ENCODE measurements at regions not wholly inside any gene's neighbourhood (a gene's known extent, or its start where the extent isn't known, plus 50 kb on each side); places are given as distances from the start of the nearest gene placed in this dataset.

DNA sequence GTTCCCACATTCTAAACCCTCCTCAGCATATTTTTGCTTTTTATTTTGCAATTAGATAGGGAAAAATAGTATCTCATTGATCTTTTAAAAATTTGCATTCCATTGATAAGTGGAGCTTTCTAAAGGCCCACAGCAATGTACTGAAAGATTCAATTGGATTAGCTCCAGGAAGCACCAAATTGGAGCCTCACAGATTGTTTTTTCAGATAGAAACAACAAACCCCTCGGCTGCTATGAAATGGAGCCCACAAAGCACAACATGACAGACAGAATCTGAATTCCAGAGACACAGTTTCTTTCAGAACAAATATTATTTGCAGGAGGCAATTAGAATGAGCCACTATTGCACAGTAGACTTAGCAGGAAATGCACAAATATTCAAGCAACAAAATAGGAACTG lies 58.9 kb upstream of the KIF26B start:
- TF ChIP-seq CEBPB (IDR thresholded peaks at IDR 0.05) (no peak), ZBTB7A (IDR thresholded peaks at IDR 0.05; ENCODE audit: low read depth) (no peak), TAF1 (IDR thresholded peaks at IDR 0.05; ENCODE audit: low read depth) (no peak), RAD21 (IDR thresholded peaks at IDR 0.05; ENCODE audit: low read depth) (no peak), TEAD4 (IDR thresholded peaks at IDR 0.05) (no peak), FOXM1 (IDR thresholded peaks at IDR 0.05; ENCODE audit: borderline replicate concordance, low read depth) (no peak), TCF12 (IDR thresholded peaks at IDR 0.05; ENCODE audit: low read depth) (no peak), NFIC (IDR thresholded peaks at IDR 0.05) (no peak)
- TF ChIP-seq, protein P1, sequence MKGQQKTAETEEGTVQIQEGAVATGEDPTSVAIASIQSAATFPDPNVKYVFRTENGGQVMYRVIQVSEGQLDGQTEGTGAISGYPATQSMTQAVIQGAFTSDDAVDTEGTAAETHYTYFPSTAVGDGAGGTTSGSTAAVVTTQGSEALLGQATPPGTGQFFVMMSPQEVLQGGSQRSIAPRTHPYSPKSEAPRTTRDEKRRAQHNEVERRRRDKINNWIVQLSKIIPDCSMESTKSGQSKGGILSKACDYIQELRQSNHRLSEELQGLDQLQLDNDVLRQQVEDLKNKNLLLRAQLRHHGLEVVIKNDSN (IDR thresholded peaks at IDR 0.05), result no peak
- TF ChIP-seq, protein P2, sequence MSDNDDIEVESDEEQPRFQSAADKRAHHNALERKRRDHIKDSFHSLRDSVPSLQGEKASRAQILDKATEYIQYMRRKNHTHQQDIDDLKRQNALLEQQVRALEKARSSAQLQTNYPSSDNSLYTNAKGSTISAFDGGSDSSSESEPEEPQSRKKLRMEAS (IDR thresholded peaks at IDR 0.05), result no peak
- TF ChIP-seq, protein P3, sequence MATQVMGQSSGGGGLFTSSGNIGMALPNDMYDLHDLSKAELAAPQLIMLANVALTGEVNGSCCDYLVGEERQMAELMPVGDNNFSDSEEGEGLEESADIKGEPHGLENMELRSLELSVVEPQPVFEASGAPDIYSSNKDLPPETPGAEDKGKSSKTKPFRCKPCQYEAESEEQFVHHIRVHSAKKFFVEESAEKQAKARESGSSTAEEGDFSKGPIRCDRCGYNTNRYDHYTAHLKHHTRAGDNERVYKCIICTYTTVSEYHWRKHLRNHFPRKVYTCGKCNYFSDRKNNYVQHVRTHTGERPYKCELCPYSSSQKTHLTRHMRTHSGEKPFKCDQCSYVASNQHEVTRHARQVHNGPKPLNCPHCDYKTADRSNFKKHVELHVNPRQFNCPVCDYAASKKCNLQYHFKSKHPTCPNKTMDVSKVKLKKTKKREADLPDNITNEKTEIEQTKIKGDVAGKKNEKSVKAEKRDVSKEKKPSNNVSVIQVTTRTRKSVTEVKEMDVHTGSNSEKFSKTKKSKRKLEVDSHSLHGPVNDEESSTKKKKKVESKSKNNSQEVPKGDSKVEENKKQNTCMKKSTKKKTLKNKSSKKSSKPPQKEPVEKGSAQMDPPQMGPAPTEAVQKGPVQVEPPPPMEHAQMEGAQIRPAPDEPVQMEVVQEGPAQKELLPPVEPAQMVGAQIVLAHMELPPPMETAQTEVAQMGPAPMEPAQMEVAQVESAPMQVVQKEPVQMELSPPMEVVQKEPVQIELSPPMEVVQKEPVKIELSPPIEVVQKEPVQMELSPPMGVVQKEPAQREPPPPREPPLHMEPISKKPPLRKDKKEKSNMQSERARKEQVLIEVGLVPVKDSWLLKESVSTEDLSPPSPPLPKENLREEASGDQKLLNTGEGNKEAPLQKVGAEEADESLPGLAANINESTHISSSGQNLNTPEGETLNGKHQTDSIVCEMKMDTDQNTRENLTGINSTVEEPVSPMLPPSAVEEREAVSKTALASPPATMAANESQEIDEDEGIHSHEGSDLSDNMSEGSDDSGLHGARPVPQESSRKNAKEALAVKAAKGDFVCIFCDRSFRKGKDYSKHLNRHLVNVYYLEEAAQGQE (IDR thresholded peaks at IDR 0.05; ENCODE audit: low read depth), result no peak

Data from Ishikawa (cell line).